Ishikawa (cell line): ENCODE measurements at regions not wholly inside any gene's neighbourhood (a gene's known extent, or its start where the extent isn't known, plus 50 kb on each side); places are given as distances from the start of the nearest gene placed in this dataset.

Experiments
- CEBPB ChIP-seq: IDR thresholded peaks from 2 replicates; pipeline ENCODE4 v1.6.1; 2012
- CREB1 ChIP-seq: IDR thresholded peaks from 2 replicates; pipeline ENCODE4 v1.6.1; 2012; ENCODE audit warnings: low read depth
- EGR1 ChIP-seq: IDR thresholded peaks from 2 replicates; pipeline ENCODE4 v1.6.1; 2012
- EP300 ChIP-seq: IDR thresholded peaks from 2 replicates; pipeline ENCODE4 v1.6.1; 2012; ENCODE audit warnings: borderline replicate concordance
- FOXM1 ChIP-seq: IDR thresholded peaks from 2 replicates; pipeline ENCODE4 v1.6.1; 2012; ENCODE audit warnings: low read depth, borderline replicate concordance
- NFIC ChIP-seq: IDR thresholded peaks from 2 replicates; pipeline ENCODE4 v1.6.1; 2012
- RAD21 ChIP-seq: IDR thresholded peaks from 2 replicates; pipeline ENCODE4 v1.6.1; 2012; ENCODE audit warnings: low read depth
- REST ChIP-seq: IDR thresholded peaks from 2 replicates; pipeline ENCODE4 v1.6.1; 2012; ENCODE audit warnings: low read depth, mild to moderate bottlenecking
- TAF1 ChIP-seq: IDR thresholded peaks from 2 replicates; pipeline ENCODE4 v1.6.1; 2012; ENCODE audit warnings: low read depth, mild to moderate bottlenecking
- TCF12 ChIP-seq: IDR thresholded peaks from 2 replicates; pipeline ENCODE4 v1.6.1; 2012; ENCODE audit warnings: low read depth
- TEAD4 ChIP-seq: IDR thresholded peaks from 2 replicates; pipeline ENCODE4 v1.6.1; 2012
- USF1 ChIP-seq: IDR thresholded peaks from 2 replicates; pipeline ENCODE4 v1.6.1; 2012
- YY1 ChIP-seq: IDR thresholded peaks from 2 replicates; pipeline ENCODE4 v1.6.1; 2012; ENCODE audit warnings: low read depth
- ZBTB7A ChIP-seq: IDR thresholded peaks from 2 replicates; pipeline ENCODE4 v1.6.1; 2012; ENCODE audit warnings: low read depth
- TF ChIP-seq, protein P1 (sequence below): IDR thresholded peaks from 2 replicates; pipeline ENCODE4 v1.6.1; 2012

DNA sequence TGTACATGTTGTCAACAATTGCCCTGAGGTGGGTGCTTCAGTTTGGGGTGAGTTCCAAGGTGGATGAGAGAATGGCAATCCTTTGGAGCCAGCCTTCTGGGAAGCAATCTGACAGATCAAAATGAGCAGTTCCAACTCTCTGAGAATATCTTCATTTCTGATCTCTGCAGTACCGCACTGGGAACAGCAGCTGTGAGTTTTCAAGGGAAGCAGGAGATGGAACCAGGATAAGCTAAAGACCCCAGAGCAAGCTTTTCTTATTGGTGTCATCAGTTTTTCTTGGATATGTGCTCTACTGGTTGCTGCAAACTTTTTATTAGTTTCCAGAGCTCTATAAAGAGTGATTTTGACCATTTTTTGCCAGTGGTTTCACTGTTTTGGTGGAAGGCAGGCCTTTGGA is 94.7 kb downstream of the KCNJ12 start:
- TF ChIP-seq TAF1, result no peak
- no peak for TF ChIP-seq USF1
- TF ChIP-seq CEBPB, result no peak
- no peak for TF ChIP-seq FOXM1
- no peak for TF ChIP-seq RAD21
- no peak for TF ChIP-seq ZBTB7A
- TF ChIP-seq TCF12, result no peak
- TF ChIP-seq, protein P1, sequence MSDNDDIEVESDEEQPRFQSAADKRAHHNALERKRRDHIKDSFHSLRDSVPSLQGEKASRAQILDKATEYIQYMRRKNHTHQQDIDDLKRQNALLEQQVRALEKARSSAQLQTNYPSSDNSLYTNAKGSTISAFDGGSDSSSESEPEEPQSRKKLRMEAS, result no peak
- TF ChIP-seq YY1, result no peak
- TF ChIP-seq REST, result no peak
- TF ChIP-seq CREB1, result no peak
- no peak for TF ChIP-seq EP300
- no peak for TF ChIP-seq TEAD4
- no peak for TF ChIP-seq EGR1
- TF ChIP-seq NFIC, result no peak

DNA sequence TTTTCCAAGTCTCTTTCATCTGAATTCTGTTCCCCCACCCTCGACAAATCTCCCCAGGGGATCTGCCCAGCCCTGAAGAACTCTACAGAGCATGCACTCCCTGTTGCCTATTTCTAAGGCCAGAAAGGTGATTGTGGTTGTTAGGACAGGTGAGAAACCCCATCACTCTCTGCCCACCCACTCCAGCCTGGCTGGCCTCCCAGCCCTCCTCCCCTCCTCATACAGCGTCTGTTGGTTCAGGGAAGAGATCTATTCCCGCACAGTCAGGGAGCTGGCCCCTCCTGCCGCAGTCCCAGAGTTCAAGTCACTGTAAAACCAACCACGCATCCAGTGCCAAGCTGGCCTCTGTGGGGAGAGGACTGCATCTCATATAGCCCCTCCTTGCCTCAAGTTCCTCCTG is 98.7 kb downstream of the KCNJ12 start:
- TF ChIP-seq USF1 (no peak), NFIC (no peak), TAF1 (no peak), RAD21 (no peak), TEAD4 (no peak), YY1 (no peak), EGR1 (no peak), ZBTB7A (no peak), EP300 (no peak), REST (no peak), TCF12 (no peak)
- TF ChIP-seq, protein P1, result no peak

- TF ChIP-seq USF1, result no peak
- TF ChIP-seq RAD21, result no peak
- no peak for TF ChIP-seq FOXM1
- TF ChIP-seq YY1, result no peak
- no peak for TF ChIP-seq CEBPB
- TF ChIP-seq TAF1, result no peak
- TF ChIP-seq CREB1, result no peak
- no peak for TF ChIP-seq ZBTB7A
- TF ChIP-seq TCF12, result no peak
- no peak for TF ChIP-seq EP300
- no peak for TF ChIP-seq EGR1
- TF ChIP-seq, protein P1, result no peak
- no peak for TF ChIP-seq TEAD4
- no peak for TF ChIP-seq REST
These were observed 99.4 kb downstream of the KCNJ12 start for GRCh38 chr17:21475571-21475970.

DNA sequence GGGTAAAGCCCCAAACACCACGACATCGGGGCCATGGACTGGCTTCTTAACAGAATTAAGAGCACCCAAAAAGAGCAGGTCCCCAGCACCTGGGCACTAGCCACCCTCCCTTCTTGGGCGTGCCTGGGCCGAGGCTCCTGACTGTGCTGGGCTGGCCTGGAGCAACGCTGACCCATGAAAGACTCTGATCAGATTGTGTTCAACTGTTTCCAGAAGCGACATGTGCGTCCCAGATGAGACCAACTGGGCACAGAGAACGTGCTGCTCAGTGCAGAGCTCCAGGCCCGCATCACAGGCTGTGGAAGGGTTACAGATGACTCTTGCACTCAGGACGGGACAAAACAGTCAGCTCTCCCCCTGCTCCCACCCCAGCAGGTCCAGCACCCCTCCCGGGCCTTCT is 100.7 kb downstream of the KCNJ12 start:
- no peak for TF ChIP-seq USF1
- no peak for TF ChIP-seq CEBPB
- TF ChIP-seq, protein P1, result no peak
- no peak for TF ChIP-seq EGR1
- TF ChIP-seq TEAD4, result no peak
- TF ChIP-seq EP300, result no peak
- TF ChIP-seq YY1, result no peak
- no peak for TF ChIP-seq ZBTB7A
- no peak for TF ChIP-seq CREB1
- TF ChIP-seq TAF1, result no peak
- no peak for TF ChIP-seq TCF12
- no peak for TF ChIP-seq REST
- TF ChIP-seq FOXM1, result no peak
- TF ChIP-seq RAD21, result no peak
